ENCODE measurements at regions not wholly inside any gene's neighbourhood (a gene's known extent, or its start where the extent isn't known, plus 50 kb on each side); places are given as distances from the start of the nearest gene placed in this dataset.

GRCh38 chr9:107767711-107768110, 278.1 kb upstream of the KLF4 start:
- TF ChIP-seq CTCF (IDR thresholded peaks at IDR 0.05; ENCODE audit: low read length) (no peak), EZH2 (IDR thresholded peaks at IDR 0.05; ENCODE audit: borderline replicate concordance, low read length) (no peak)

Measured in OCI-LY1 (cell line).